Colonic mucosa (tissue), 4 donors: ENCODE measurements at regions not wholly inside any gene's neighbourhood (a gene's known extent, or its start where the extent isn't known, plus 50 kb on each side); places are given as distances from the start of the nearest gene placed in this dataset.

Source experiments
- DNase-seq: peaks from one replicate; pipeline ENCODE4 v3.0.0-alpha.2; 2020
- H3K27ac ChIP-seq: fragments of 200-600 bp; one replicate; pipeline ENCODE4 v1.8.0; 2021
- H3K27me3 ChIP-seq: fragments of 200-600 bp; one replicate; pipeline ENCODE4 v1.8.0; 2021
- H3K36me3 ChIP-seq: fragments of 200-600 bp; one replicate; pipeline ENCODE4 v1.8.0; 2021
- H3K4me1 ChIP-seq: fragments of 200-600 bp; one replicate; pipeline ENCODE4 v1.8.0; 2021; ENCODE audit warnings: mild to moderate bottlenecking
- H3K4me3 ChIP-seq: fragments of 200-600 bp; one replicate; pipeline ENCODE4 v1.8.0; 2021
- H3K9ac ChIP-seq, 2 donors: one replicate each; pipeline ENCODE4 v1.7.0; 2013; ENCODE audit warnings: control low read depth in 2 of 2, low read depth in 2 of 2, low read length in 2 of 2
- H3K9me3 ChIP-seq: fragments of 200-600 bp; one replicate; pipeline ENCODE4 v1.8.0; 2021
- CTCF ChIP-seq: fragments of 200-600 bp; IDR thresholded peaks from one replicate; pipeline ENCODE4 v1.8.0; 2022; ENCODE audit warnings: antibody characterized with exemption, mild to moderate bottlenecking
- intact Hi-C: fragments of 100-400 bp; cut with DNase I; formaldehyde crosslinking; loops from one replicate; pipeline ENCODE4 v1.14.1; 2022
- donor health status: healthy.
- donor health status: DM: no; HTN: no; CAD: no.
- donor health status: DM: no; HTN: no; CAD: no.

DNA sequence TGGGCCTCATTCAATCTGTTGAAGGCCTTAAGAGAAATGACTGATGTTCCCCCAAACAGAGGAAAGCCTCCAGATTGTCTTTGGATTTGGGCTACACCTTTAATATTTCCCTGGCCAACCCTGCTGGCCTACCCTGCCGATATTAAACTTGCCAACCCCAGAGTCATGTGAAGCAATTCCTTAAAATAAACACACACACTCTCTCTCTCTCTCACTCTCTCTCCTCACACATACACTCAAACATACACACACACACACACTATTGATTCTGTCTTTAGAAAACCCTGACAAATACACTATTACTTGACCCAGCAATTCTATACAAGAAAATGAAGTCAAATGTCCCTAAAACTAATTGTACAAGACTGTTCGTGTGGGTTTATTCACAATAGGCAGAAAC is 109.9 kb upstream of the ST8SIA2 start:
- Histone ChIP-seq H3K27me3 (no peaks in the 10 kb centered on the region), H3K9ac (no peak overlapping the region), H3K36me3 (no peaks in the 10 kb centered on the region), H3K4me3 (no peak overlapping the region), H3K4me1 (no peaks in the 10 kb centered on the region), H3K27ac (no peak overlapping the region), H3K9me3 (no peaks in the 10 kb centered on the region)
- intact Hi-C loops: no loop called here
- TF ChIP-seq CTCF: no peak
- DNase-seq: no peak

DNA sequence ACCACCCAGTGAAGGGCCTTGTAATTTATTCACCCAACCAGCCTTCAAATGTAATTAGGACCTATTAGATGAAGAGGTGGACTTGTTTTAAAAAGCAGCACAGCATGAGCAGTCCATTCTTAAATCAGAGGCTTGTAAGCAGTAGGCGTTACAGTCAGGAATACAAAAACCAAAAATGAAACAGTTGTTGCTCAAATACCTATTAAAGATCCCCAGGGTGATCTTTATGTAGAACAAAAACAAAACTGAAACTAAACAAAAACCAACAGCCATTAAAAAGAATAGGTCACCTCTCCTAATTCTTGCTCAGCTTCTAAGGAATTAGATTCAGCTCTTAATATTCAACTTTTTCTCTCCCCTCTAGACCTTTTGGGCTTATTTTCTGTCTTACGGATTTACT is 104.9 kb upstream of the ST8SIA2 start:
- Histone ChIP-seq H3K9me3 (no peaks in the 10 kb centered on the region), H3K9ac (no peak overlapping the region), H3K4me3 (no peak overlapping the region), H3K27ac (no peak overlapping the region), H3K36me3 (no peaks in the 10 kb centered on the region), H3K4me1 (no peaks in the 10 kb centered on the region), H3K27me3 (no peaks in the 10 kb centered on the region)
- TF ChIP-seq CTCF: no peak
- no peak for DNase-seq
- intact Hi-C loops: no loop called here

GRCh38 chr15:92289733-92290132 is 103.9 kb upstream of the ST8SIA2 start:
- H3K9ac ChIP-seq: no peak overlapping the region
- H3K36me3 ChIP-seq: no peaks in the 10 kb centered on the region
- no peak overlapping the region for H3K4me3 ChIP-seq
- H3K27me3 ChIP-seq: no peaks in the 10 kb centered on the region
- intact Hi-C loops: no loop called here
- no peak overlapping the region for H3K27ac ChIP-seq
- no peaks in the 10 kb centered on the region for H3K4me1 ChIP-seq
- TF ChIP-seq CTCF: no peak
- no peaks in the 10 kb centered on the region for H3K9me3 ChIP-seq
- no peak for DNase-seq

- intact Hi-C loops: no loop called here
- Histone ChIP-seq H3K27ac (no peak overlapping the region), H3K9me3 (no peaks in the 10 kb centered on the region), H3K4me3 (no peak overlapping the region), H3K4me1 (no peaks in the 10 kb centered on the region), H3K27me3 (no peaks in the 10 kb centered on the region), H3K36me3 (no peaks in the 10 kb centered on the region), H3K9ac (no peak overlapping the region)
- no peak for DNase-seq
- TF ChIP-seq CTCF: no peak
Measured at GRCh38 chr15:92290359-92290992, 103.2 kb upstream of the ST8SIA2 start.

- H3K4me3 ChIP-seq: no peak overlapping the region
- no peaks in the 10 kb centered on the region for H3K4me1 ChIP-seq
- no peak overlapping the region for H3K27ac ChIP-seq
- intact Hi-C loops: no loop called here
- H3K9ac ChIP-seq: no peak overlapping the region
- H3K9me3 ChIP-seq: no peaks in the 10 kb centered on the region
- DNase-seq: no peak
- H3K36me3 ChIP-seq: no peaks in the 10 kb centered on the region
- no peaks in the 10 kb centered on the region for H3K27me3 ChIP-seq
- TF ChIP-seq CTCF: no peak
Measured at GRCh38 chr15:92291900-92292299, 101.8 kb upstream of the ST8SIA2 start.
